NCI-H82 (cell line): ENCODE measurements at regions not wholly inside any gene's neighbourhood (a gene's known extent, or its start where the extent isn't known, plus 50 kb on each side); places are given as distances from the start of the nearest gene placed in this dataset.
A peak's percentile ranks its signal among the peaks of the same experiment; 100 is the strongest.

ENCODE experiments used
- DNase-seq: peaks from one replicate; lab custom pipeline; 2025; lab: John Stamatoyannopoulos, UW

- no peak for DNase-seq
Observed at GRCh38 chr5:99721506-99721905, 792.7 kb upstream of the CHD1 start.

GRCh38 chr5:99715921-99716320, 787.1 kb upstream of the CHD1 start:
- no peak for DNase-seq

- no peak for DNase-seq
Observed at GRCh38 chr5:99706160-99706559, 777.4 kb upstream of the CHD1 start.

GRCh38 chr5:99702565-99702964, 773.8 kb upstream of the CHD1 start:
- DNase-seq, result no peak

- no peak for DNase-seq
Observed at GRCh38 chr5:99694884-99695283, 766.1 kb upstream of the CHD1 start.

GRCh38 chr5:99686538-99686937, 757.7 kb upstream of the CHD1 start:
- DNase-seq, result no peak

- no peak for DNase-seq
Observed at GRCh38 chr5:99675974-99676373, 747.2 kb upstream of the CHD1 start.

GRCh38 chr5:99674101-99674500, 745.3 kb upstream of the CHD1 start:
- DNase-seq, result peak; percentile 87

- DNase-seq, result no peak
Observed at GRCh38 chr5:99664972-99665371, 736.2 kb upstream of the CHD1 start.

- DNase-seq, result no peak
Observed at GRCh38 chr5:99651298-99651697, 722.5 kb upstream of the CHD1 start.

GRCh38 chr5:99646011-99646647, 717.3 kb upstream of the CHD1 start:
- DNase-seq, result no peak

- no peak for DNase-seq
Observed at GRCh38 chr5:99644822-99645221, 716.0 kb upstream of the CHD1 start.

- DNase-seq, result no peak
Observed at GRCh38 chr5:99640646-99641045, 711.8 kb upstream of the CHD1 start.

GRCh38 chr5:99639905-99640304, 711.1 kb upstream of the CHD1 start:
- no peak for DNase-seq

- DNase-seq, result no peak
Observed at GRCh38 chr5:99636663-99637062, 707.9 kb upstream of the CHD1 start.

GRCh38 chr5:99621772-99622681, 693.2 kb upstream of the CHD1 start:
- peak; percentile 48 for DNase-seq

- DNase-seq, result no peak
Observed at GRCh38 chr5:99617335-99617734, 688.5 kb upstream of the CHD1 start.

- DNase-seq, result no peak
Observed at GRCh38 chr5:99614888-99615287, 686.1 kb upstream of the CHD1 start.

GRCh38 chr5:99607124-99607523, 678.3 kb upstream of the CHD1 start:
- DNase-seq, result no peak

GRCh38 chr5:99605904-99606303, 677.1 kb upstream of the CHD1 start:
- DNase-seq, result no peak

- DNase-seq, result no peak
Observed at GRCh38 chr5:99600952-99601351, 672.1 kb upstream of the CHD1 start.

- DNase-seq, result no peak
Observed at GRCh38 chr5:99590806-99591205, 662.0 kb upstream of the CHD1 start.

GRCh38 chr5:99589424-99589823, 660.6 kb upstream of the CHD1 start:
- no peak for DNase-seq

GRCh38 chr5:99587983-99588382, 659.2 kb upstream of the CHD1 start:
- no peak for DNase-seq
